Stomach (tissue), 4 donors: ENCODE measurements at regions not wholly inside any gene's neighbourhood (a gene's known extent, or its start where the extent isn't known, plus 50 kb on each side); places are given as distances from the start of the nearest gene placed in this dataset.

Source experiments
- EP300 ChIP-seq: sonication (generic); formaldehyde crosslinking; IDR thresholded peaks from one replicate; pipeline ENCODE4 v1.6.1; 2017; ENCODE audit warnings: antibody characterized with exemption
- POLR2A ChIP-seq, 4 donors: fragments of 450-650 bp; IDR thresholded peaks; one replicate each; pipeline ENCODE4 v1.6.1; 2016; ENCODE audit warnings: antibody characterized with exemption in 4 of 4, control low read depth in 2 of 4, mild to moderate bottlenecking in 1 of 4, moderate library complexity in 1 of 4
- POLR2AphosphoS5 ChIP-seq, 3 donors: sonication (generic); formaldehyde crosslinking; IDR thresholded peaks; one replicate each; pipeline ENCODE4 v1.6.1; 2016; ENCODE audit warnings: antibody characterized with exemption in 3 of 3
- TF ChIP-seq, protein P1 (sequence below), 7 experiments: fragments of 450-650 bp in 4 of 7; fragments of 200-600 bp in 3 of 7; sonication (generic) in 3 of 7; IDR thresholded peaks; one replicate each; pipeline ENCODE4 v1.5.1; 2016 to 2019; ENCODE audit warnings: antibody characterized with exemption in 7 of 7, control low read depth in 2 of 7, mild to moderate bottlenecking in 1 of 7

DNA sequence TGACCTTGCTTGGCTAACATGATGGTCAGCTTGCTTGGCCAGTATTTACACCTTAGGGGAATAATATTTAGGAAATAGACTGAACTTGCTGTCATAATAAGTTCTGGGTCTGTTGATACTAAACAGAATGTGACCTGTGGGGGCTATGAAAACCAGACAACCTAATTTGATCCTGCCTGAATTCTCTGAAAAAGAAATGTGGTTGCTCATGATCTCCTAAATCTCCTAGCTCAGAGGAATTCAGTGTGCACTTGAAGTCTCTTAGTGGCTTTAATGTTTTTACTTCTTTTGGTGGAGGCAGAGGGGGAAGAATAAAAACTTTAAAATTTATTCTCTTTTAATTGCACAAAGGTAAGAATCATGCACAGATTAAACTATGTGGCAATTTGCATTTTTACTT is 205.2 kb downstream of the SEC23IP start:
- TF ChIP-seq POLR2A (IDR thresholded peaks at IDR 0.05) (no peak), EP300 (no peak), POLR2AphosphoS5 (IDR thresholded peaks at IDR 0.05) (no peak)
- TF ChIP-seq, protein P1, sequence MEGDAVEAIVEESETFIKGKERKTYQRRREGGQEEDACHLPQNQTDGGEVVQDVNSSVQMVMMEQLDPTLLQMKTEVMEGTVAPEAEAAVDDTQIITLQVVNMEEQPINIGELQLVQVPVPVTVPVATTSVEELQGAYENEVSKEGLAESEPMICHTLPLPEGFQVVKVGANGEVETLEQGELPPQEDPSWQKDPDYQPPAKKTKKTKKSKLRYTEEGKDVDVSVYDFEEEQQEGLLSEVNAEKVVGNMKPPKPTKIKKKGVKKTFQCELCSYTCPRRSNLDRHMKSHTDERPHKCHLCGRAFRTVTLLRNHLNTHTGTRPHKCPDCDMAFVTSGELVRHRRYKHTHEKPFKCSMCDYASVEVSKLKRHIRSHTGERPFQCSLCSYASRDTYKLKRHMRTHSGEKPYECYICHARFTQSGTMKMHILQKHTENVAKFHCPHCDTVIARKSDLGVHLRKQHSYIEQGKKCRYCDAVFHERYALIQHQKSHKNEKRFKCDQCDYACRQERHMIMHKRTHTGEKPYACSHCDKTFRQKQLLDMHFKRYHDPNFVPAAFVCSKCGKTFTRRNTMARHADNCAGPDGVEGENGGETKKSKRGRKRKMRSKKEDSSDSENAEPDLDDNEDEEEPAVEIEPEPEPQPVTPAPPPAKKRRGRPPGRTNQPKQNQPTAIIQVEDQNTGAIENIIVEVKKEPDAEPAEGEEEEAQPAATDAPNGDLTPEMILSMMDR (IDR thresholded peaks at IDR 0.05) = no peak
